ENCODE measurements at regions not wholly inside any gene's neighbourhood (a gene's known extent, or its start where the extent isn't known, plus 50 kb on each side); places are given as distances from the start of the nearest gene placed in this dataset.

DNA sequence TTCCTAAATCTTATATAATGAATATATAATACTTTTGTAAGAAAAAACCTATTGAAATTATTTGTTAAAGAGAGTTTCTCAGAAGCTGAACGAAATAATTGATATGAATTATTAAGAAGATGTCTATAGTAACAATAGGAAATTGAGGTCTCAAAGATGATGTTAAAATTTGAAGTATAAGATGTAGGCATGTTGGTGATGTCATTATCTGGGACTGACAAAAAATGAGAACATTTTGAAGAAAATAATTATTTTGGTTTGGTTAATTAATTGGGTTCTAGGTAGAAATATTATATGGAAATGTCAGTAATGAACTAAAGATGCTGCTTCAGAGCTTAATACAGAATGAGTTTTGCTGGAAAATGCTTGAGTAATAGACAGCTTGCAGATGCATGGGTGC, 501.4 kb upstream of the ST8SIA4 start (continued):
- TF ChIP-seq, protein P1, sequence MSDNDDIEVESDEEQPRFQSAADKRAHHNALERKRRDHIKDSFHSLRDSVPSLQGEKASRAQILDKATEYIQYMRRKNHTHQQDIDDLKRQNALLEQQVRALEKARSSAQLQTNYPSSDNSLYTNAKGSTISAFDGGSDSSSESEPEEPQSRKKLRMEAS (IDR thresholded peaks at IDR 0.05; ENCODE audit: low read depth): no peak

DNA sequence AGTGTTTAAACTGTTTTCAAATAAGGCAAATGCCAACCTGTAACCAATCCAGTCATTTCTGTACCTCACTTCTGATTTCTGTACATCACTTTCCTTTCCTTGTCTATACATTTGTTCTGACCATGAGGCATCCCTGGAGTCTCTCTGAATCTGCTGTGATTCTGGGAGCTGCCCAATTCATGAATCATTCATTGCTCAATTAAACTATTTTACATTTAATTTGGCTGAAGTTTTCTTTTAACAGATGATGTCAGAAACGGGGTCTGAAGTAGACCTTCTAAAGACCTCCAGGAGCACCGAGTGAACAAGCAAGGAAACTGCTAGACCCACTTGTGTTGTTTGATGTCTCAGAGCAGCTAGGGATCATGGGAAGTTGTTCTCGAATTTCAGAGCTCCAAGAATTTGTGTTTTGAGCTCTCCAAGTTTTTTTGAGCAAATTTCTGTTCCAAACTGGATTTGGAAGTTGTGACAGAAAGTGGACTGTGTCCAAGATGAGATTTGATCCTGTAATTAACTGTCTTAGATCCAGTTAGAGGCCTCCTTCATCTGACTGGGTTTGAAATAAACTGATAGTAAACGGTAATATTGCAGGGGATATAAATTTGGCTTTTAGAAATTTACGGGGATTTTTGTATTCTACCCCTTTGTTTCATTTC, 490.8 kb upstream of the ST8SIA4 start:
- Histone ChIP-seq H3F3A (replicated peaks; ENCODE audit: insufficient read depth) (no peaks in the 10 kb centered on the region), H3K4me3 (ENCODE audit: low read depth in 2 of 2, low read length in 1 of 2) (no peak overlapping the region), H2AFZ (ENCODE audit: low read depth) (peak overlapping the region; percentile 13; the same call in 1 of the 2 replicates), H4K20me1 (ENCODE audit: insufficient read depth) (no peaks in the 10 kb centered on the region), H3K9me3 (no peaks in the 10 kb centered on the region), H3K9ac (no peak overlapping the region), H3K27me3 (ENCODE audit: insufficient read depth) (no peaks in the 10 kb centered on the region), H3K9me2 (no peaks in the 10 kb centered on the region), H3K4me1 (ENCODE audit: control insufficient read depth in 1 of 2, insufficient read depth in 2 of 2, low read depth in 1 of 2, low read length in 1 of 2) (no peaks in the 10 kb centered on the region), H3K27ac (ENCODE audit: low read depth in 2 of 2, low read length in 1 of 2) (no peak overlapping the region), H3K4me2 (no peak overlapping the region), H3K79me2 (ENCODE audit: insufficient read depth) (no peaks in the 10 kb centered on the region), H3K36me3 (replicated peaks in 1 of 2; ENCODE audit: control insufficient read depth in 1 of 2, insufficient read depth in 2 of 2, low read length in 1 of 2) (no peaks in the 10 kb centered on the region)
- TF ChIP-seq POLR2AphosphoS5 (IDR thresholded peaks at IDR 0.05; ENCODE audit: low read depth, low read length): no peak
- TF ChIP-seq, protein P2, sequence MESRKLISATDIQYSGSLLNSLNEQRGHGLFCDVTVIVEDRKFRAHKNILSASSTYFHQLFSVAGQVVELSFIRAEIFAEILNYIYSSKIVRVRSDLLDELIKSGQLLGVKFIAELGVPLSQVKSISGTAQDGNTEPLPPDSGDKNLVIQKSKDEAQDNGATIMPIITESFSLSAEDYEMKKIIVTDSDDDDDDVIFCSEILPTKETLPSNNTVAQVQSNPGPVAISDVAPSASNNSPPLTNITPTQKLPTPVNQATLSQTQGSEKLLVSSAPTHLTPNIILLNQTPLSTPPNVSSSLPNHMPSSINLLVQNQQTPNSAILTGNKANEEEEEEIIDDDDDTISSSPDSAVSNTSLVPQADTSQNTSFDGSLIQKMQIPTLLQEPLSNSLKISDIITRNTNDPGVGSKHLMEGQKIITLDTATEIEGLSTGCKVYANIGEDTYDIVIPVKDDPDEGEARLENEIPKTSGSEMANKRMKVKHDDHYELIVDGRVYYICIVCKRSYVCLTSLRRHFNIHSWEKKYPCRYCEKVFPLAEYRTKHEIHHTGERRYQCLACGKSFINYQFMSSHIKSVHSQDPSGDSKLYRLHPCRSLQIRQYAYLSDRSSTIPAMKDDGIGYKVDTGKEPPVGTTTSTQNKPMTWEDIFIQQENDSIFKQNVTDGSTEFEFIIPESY (IDR thresholded peaks at IDR 0.05; ENCODE audit: borderline replicate concordance, low read depth): no peak
- TF ChIP-seq, protein P1 (IDR thresholded peaks at IDR 0.05; ENCODE audit: low read depth): no peak
- TF ChIP-seq EZH2phosphoT487 (IDR thresholded peaks at IDR 0.05; ENCODE audit: borderline replicate concordance, low read depth): no peak
- TF ChIP-seq JUND (IDR thresholded peaks at IDR 0.05): no peak
- no peak for TF ChIP-seq YY1 (IDR thresholded peaks at IDR 0.05; ENCODE audit: low read depth)
- TF ChIP-seq, protein P3, sequence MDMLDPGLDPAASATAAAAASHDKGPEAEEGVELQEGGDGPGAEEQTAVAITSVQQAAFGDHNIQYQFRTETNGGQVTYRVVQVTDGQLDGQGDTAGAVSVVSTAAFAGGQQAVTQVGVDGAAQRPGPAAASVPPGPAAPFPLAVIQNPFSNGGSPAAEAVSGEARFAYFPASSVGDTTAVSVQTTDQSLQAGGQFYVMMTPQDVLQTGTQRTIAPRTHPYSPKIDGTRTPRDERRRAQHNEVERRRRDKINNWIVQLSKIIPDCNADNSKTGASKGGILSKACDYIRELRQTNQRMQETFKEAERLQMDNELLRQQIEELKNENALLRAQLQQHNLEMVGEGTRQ (IDR thresholded peaks at IDR 0.05; ENCODE audit: borderline replicate concordance, low read depth, low read length): no peak
- no peak for TF ChIP-seq RCOR1 (IDR thresholded peaks at IDR 0.05; ENCODE audit: low read length)
- TF ChIP-seq FOSL2 (IDR thresholded peaks at IDR 0.05; ENCODE audit: borderline replicate concordance, low read depth): no peak
- CTCF ChIA-PET: interaction anchor here (0.6 kb wide), 1 partner anchor 978 kb away, joined by 3 read pairs; no protein-coding TSS in a partner anchor
- 9% methylated on average over 5 of the region's 5 CpGs for WGBS (ENCODE audit: low lambda C conversion rate)
- DNase-seq: no peak
- POLR2A ChIA-PET: no interaction called here

All from SK-N-SH (cell line).